ENCODE measurements at regions not wholly inside any gene's neighbourhood (a gene's known extent, or its start where the extent isn't known, plus 50 kb on each side); places are given as distances from the start of the nearest gene placed in this dataset.

DNA sequence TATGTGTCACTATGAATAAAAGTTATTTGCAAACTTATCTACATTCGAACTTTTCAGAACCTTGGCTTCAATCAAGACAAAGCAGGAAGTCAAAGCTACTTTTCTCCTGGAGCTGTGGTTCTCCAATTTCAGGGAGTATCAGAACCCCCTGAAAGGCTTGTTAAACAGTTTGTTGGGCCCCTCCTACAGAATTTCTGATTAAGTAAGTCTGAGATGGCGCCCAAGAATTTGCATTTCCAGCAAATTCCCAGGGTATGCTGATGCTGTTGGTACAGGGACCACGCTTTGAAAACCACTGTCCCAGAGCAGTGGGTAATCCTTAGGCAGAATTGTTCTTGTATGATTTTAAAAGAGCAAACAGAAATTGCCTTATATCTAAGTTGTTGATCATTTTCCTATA is 189.9 kb upstream of the KCNG1 start:
- no peak overlapping the region for H3K4me3 ChIP-seq (ENCODE audit: low read length)
- no peak for DNase-seq (ENCODE audit: low read depth)
- TF ChIP-seq, protein P1, sequence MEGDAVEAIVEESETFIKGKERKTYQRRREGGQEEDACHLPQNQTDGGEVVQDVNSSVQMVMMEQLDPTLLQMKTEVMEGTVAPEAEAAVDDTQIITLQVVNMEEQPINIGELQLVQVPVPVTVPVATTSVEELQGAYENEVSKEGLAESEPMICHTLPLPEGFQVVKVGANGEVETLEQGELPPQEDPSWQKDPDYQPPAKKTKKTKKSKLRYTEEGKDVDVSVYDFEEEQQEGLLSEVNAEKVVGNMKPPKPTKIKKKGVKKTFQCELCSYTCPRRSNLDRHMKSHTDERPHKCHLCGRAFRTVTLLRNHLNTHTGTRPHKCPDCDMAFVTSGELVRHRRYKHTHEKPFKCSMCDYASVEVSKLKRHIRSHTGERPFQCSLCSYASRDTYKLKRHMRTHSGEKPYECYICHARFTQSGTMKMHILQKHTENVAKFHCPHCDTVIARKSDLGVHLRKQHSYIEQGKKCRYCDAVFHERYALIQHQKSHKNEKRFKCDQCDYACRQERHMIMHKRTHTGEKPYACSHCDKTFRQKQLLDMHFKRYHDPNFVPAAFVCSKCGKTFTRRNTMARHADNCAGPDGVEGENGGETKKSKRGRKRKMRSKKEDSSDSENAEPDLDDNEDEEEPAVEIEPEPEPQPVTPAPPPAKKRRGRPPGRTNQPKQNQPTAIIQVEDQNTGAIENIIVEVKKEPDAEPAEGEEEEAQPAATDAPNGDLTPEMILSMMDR (conservative IDR thresholded peaks at IDR 0.05; ENCODE audit: low read depth, low read length) = no peak

DNA sequence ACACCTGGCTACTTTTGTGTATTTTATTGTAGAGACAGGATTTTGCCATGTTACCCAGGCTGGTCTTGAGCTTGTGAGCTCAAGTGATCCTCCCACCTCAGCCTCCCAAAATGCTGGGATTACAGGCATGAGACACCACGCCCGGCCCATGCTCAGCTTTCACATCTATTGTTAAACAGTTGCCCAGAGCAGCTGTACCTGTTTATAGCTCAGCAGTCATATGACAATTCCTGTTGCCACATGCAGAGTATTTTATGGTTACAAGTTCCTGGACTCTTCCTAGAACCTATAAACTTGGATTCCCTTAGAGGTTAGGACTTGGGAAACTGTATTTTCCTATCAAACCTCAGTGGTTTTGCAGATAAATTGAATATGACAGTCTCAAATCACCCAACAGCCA is 188.3 kb upstream of the KCNG1 start:
- DNase-seq (ENCODE audit: low read depth) = no peak
- no peak overlapping the region for H3K4me3 ChIP-seq (ENCODE audit: low read length)
- TF ChIP-seq, protein P1 (conservative IDR thresholded peaks at IDR 0.05; ENCODE audit: low read depth, low read length) = no peak

DNA sequence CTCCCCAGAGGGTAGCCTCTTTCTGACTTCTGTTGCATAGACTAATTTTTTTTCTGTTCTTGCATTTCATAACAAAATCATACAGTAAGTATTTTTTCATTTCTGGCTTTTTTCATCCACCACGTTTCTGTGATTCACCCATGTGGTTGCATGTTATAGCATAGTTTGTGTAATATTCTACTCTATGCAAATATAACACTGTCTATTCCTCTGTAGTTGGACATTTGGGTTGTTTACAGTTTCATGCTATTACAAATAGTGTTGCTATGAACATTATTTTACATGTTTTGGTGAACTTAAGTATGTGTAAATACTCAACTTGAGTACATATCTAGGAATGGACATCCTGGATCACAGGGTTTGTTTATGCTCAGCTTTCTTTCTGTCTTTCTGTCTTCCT is 187.2 kb upstream of the KCNG1 start:
- H3K4me3 ChIP-seq (ENCODE audit: low read length) = no peak overlapping the region

DNA sequence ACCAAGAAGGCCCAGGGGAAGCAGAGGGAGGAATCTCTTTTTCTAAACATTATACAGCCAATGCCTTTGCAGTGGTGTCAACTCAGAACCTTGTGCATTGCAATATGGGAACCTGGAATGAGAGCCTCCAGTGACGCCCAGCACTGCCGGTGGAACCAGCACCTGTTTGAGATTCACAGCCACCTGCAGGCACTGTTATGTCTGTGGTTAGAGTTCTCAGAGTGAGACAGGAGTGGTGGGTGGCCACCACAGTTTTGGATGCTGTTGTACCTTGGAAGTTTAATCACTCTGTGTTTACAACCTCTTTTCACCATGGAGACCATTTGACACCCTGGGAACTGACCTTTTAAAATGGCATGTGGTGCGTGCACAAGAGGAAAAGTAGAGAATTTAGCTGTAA is 185.3 kb upstream of the KCNG1 start:
- H3K4me3 ChIP-seq (ENCODE audit: low read length) = no peak overlapping the region
- DNase-seq (ENCODE audit: low read depth) = no peak
- TF ChIP-seq, protein P1 (conservative IDR thresholded peaks at IDR 0.05; ENCODE audit: low read depth, low read length) = no peak

More for the DNA sequence above, 187.2 kb upstream of the KCNG1 start:
- DNase-seq (ENCODE audit: low read depth) = no peak
- TF ChIP-seq, protein P1 (conservative IDR thresholded peaks at IDR 0.05; ENCODE audit: low read depth, low read length) = no peak

DNA sequence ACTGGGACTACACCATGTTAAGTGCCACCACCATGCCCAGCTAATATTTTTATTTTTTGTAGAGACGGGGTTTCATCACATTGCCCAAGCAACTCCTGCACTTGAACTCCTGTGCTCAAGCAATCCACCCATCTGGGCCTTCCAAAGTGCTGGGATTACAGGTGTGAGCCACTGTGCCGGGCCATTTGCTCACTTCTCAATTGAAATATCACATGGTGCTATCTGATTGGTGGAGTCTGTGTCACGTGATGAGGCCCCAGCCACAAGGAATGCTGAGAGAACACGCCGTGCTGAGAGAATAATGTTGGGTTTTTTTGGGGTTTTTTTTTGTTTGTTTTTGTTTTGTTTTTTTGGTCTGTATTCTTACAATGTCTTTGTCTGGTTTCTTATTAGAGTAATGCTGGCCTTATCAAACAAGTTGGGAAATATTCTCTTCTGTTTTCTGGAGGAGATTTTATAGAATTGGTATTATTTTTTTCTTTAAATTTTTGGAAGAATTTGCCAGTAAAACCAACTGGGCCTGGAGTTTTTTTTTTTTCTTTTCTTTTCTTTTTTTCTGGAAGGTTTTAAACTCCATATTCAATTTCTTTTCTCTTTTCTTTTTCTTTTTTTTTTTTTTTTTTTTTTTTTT is 183.2 kb upstream of the KCNG1 start:
- TF ChIP-seq, protein P1 (conservative IDR thresholded peaks at IDR 0.05; ENCODE audit: low read depth, low read length) = no peak
- no peak for DNase-seq (ENCODE audit: low read depth)
- H3K4me3 ChIP-seq (ENCODE audit: low read length) = no peak overlapping the region

DNA sequence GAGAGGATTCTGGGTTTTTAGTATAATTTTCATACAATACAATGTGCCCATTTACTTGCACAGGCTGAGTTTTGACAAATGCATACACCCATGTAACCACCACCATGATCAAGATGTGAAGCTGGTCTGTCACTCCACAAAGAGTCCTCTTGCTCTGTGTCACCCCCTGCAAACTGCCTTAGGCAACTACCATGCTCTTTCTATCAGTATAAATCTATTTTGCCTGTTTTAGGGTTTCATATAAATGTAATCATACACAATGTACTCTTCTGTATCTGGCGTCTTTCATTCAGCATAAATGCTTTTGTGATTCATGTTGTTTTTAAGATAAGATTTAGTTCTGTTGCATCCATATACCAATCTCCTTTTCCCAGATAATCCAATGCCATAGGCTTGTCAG is 181.9 kb upstream of the KCNG1 start:
- TF ChIP-seq, protein P1 (conservative IDR thresholded peaks at IDR 0.05; ENCODE audit: low read depth, low read length) = no peak
- no peak overlapping the region for H3K4me3 ChIP-seq (ENCODE audit: low read length)
- no peak for DNase-seq (ENCODE audit: low read depth)

DNA sequence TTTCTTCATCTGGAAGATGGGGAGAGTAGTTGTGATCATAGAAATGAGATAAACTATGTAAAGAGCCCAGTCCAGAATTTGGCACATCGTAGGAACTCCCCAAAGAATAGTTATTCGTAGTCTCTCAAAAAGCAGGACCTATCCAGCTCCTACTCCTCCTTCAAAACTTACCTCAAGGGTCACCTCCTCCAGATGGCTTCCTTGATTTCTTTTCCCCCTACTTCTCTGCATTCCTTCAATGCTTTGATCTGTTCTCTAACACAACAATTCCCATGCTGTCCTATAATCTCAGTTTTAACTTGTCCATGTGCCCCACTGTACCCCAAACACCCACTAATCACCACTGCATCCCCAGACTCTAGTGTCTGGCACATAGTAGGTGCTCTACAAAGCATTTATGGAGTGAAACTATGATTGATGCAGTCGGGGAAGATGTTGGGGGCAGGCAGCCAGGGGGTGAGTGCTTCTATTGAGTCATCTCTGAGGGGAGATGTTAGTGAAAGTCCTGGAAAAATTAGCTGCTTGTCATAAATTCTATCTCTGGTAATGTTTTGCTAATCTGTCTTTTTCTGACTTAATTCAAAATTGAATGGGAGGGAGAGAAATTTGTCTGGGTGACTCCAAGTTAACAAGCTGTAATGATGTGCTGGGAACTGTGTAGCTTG is 181.3 kb upstream of the KCNG1 start:
- DNase-seq (ENCODE audit: low read depth) = no peak
- TF ChIP-seq, protein P1 (conservative IDR thresholded peaks at IDR 0.05; ENCODE audit: low read depth, low read length) = no peak
- H3K4me3 ChIP-seq (ENCODE audit: low read length) = no peak overlapping the region

Measured in retinal pigment epithelial cell (primary cell).